ENCODE measurements at regions not wholly inside any gene's neighbourhood (a gene's known extent, or its start where the extent isn't known, plus 50 kb on each side); places are given as distances from the start of the nearest gene placed in this dataset.

GRCh38 chr1:221810406-221810805 is 68.5 kb upstream of the DUSP10 start:
- no peak for TF ChIP-seq SP1 (IDR thresholded peaks at IDR 0.05)
- no peak for TF ChIP-seq LEF1 (IDR thresholded peaks at IDR 0.05; ENCODE audit: borderline replicate concordance)
- TF ChIP-seq TARDBP (IDR thresholded peaks at IDR 0.05), result no peak
- no peak for TF ChIP-seq PKNOX1 (IDR thresholded peaks at IDR 0.05)
- TF ChIP-seq CTBP1 (IDR thresholded peaks at IDR 0.05; ENCODE audit: borderline replicate concordance), result no peak
- no peak for TF ChIP-seq FOXM1 (IDR thresholded peaks at IDR 0.05; ENCODE audit: borderline replicate concordance)
- no peak for TF ChIP-seq SUZ12 (IDR thresholded peaks at IDR 0.05)
- no peak for TF ChIP-seq FOXA1 (IDR thresholded peaks at IDR 0.05)
- no peak for TF ChIP-seq FOXK2 (IDR thresholded peaks at IDR 0.05)
- TF ChIP-seq ARNT (IDR thresholded peaks at IDR 0.05), result no peak
- no peak for TF ChIP-seq HDGF (IDR thresholded peaks at IDR 0.05; ENCODE audit: borderline replicate concordance)
